Activated CD8-positive, alpha-beta T cell treated with anti-CD3 and anti-CD28 coated beads for 36 hours (primary cell): ENCODE measurements at regions not wholly inside any gene's neighbourhood (a gene's known extent, or its start where the extent isn't known, plus 50 kb on each side); places are given as distances from the start of the nearest gene placed in this dataset.

Experiments
- ATAC-seq: fragments of 200-7000 bp; cut with Tn5 transposase; one replicate; pipeline ENCODE4 v1.10.0; 2021; ENCODE audit warnings: mild to moderate bottlenecking, moderate library complexity
- CTCF ChIA-PET: fragments of 350-600 bp; sonication (Branson Sonifier 250); formaldehyde crosslinking; loops from one replicate; lab custom pipeline; 2021; ENCODE audit warnings: antibody characterized with exemption; lab: Charles Lee
- POLR2A ChIA-PET: fragments of 350-600 bp; sonication (Branson Sonifier 250); formaldehyde crosslinking; loops from one replicate; lab custom pipeline; 2021; ENCODE audit warnings: antibody characterized with exemption; lab: Charles Lee
- DNase-seq: peaks from one replicate; pipeline ENCODE4 v3.0.0-alpha.2; 2020
- H3K27ac Mint-ChIP-seq: one replicate; pipeline ENCODE4 v1.8.0; 2021; ENCODE audit warnings: mild to moderate bottlenecking, mixed read lengths
- H3K27me3 Mint-ChIP-seq: one replicate; pipeline ENCODE4 v1.8.0; 2021; ENCODE audit warnings: mixed read lengths
- H3K36me3 Mint-ChIP-seq: one replicate; pipeline ENCODE4 v1.8.0; 2021; ENCODE audit warnings: low read depth, mixed read lengths
- H3K4me1 Mint-ChIP-seq: one replicate; pipeline ENCODE4 v1.8.0; 2021; ENCODE audit warnings: low read depth, mixed read lengths
- H3K4me3 Mint-ChIP-seq: one replicate; pipeline ENCODE4 v1.8.0; 2021; ENCODE audit warnings: mild to moderate bottlenecking, moderate library complexity, mixed read lengths
- H3K9me3 Mint-ChIP-seq: one replicate; pipeline ENCODE4 v1.8.0; 2021; ENCODE audit warnings: mixed read lengths
- intact Hi-C: fragments of 100-400 bp; cut with micrococcal nuclease; formaldehyde crosslinking; loops from one replicate; pipeline ENCODE4 v1.10.0; 2022
- TF ChIP-seq, protein P1 (sequence below): fragments of 200-600 bp; IDR thresholded peaks from one replicate; pipeline ENCODE4 v1.8.0; 2022; ENCODE audit warnings: antibody characterized with exemption, mild to moderate bottlenecking

DNA sequence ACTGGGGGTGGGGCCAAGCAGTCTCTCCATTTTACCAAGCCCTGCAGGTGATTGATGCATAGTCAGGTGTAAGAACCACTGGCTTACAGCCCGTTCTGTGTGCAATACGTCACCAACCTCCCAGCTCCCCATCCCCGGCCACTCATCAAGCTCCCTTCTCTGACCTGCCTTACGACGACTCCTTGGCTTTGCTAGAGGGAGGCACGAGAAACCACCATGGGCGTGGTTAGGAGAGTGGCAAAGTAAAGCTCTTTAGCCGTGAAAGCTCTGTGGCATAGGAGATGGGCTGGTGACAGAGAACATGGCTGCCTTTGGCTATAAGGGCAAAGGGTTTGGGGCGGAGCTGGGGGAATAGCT, 109.1 kb downstream of the BDH1 start:
- TF ChIP-seq, protein P1, sequence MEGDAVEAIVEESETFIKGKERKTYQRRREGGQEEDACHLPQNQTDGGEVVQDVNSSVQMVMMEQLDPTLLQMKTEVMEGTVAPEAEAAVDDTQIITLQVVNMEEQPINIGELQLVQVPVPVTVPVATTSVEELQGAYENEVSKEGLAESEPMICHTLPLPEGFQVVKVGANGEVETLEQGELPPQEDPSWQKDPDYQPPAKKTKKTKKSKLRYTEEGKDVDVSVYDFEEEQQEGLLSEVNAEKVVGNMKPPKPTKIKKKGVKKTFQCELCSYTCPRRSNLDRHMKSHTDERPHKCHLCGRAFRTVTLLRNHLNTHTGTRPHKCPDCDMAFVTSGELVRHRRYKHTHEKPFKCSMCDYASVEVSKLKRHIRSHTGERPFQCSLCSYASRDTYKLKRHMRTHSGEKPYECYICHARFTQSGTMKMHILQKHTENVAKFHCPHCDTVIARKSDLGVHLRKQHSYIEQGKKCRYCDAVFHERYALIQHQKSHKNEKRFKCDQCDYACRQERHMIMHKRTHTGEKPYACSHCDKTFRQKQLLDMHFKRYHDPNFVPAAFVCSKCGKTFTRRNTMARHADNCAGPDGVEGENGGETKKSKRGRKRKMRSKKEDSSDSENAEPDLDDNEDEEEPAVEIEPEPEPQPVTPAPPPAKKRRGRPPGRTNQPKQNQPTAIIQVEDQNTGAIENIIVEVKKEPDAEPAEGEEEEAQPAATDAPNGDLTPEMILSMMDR, result no peak
- ChIA-PET POLR2A (no interaction called here), CTCF (interaction anchor here (0.8 to 2.7 kb wide), 3 partner anchors 10 to 189 kb away, joined by 3 to 11 read pairs (median 3); no protein-coding TSS in a partner anchor)
- ATAC-seq, result peak; percentile 57
- Mint-ChIP-seq H3K27ac (peak overlapping the region; percentile 44), H3K27me3 (peaks cover 4% of the 10 kb centered on the region), H3K4me1 (peaks cover 24% of the 10 kb centered on the region), H3K9me3 (no peaks in the 10 kb centered on the region), H3K36me3 (no peaks in the 10 kb centered on the region), H3K4me3 (no peak overlapping the region)
- DNase-seq, result peak; percentile 31
- intact Hi-C loops, result no loop called here

DNA sequence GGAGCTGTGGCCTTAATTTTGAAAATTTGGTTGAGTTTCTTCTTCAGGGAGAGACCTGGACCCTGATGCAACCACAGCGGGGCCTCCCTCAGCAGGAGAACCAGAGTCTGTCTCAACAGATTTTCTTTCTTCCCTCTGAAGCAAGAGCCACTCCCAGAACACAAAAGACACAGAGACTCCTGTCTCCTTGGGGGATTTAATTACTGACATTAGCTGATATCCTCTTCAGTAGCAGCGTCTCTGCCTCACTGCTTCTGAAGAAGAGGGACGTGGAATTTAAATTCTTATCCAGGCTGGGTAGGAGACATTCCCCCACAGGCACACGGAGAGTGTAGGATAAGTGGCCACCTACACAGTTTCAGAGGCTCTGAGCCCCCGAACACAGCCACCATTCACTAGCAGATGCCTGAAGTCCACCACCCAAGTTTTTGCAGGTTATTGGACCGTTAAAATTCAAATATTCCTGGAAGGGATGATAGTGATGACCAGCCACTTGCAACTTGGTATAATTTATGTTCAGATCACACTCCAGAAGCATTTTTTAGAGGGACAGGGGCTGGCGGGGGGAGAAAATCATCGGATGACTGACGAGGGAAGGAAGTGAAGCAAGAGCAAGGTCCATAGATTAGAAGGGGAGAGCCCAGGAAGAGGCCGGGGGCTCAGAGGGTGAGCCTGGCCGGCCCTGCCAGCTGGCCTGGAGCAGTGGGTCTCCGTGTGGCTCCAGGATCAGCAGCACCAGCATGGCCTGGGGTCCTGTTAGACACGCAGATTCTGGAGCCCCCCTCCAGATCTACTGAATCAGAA, 109.7 kb downstream of the BDH1 start:
- TF ChIP-seq, protein P1, result no peak
- no peak overlapping the region for H3K4me3 Mint-ChIP-seq
- ChIA-PET CTCF (interaction anchor here (1.0 to 2.7 kb wide), 2 partner anchors 10 to 189 kb away, joined by 3 to 11 read pairs; no protein-coding TSS in a partner anchor), POLR2A (no interaction called here)
- intact Hi-C loops, result no loop called here
- H3K27ac Mint-ChIP-seq, result peak overlapping the region; percentile 17
- peaks cover 24% of the 10 kb centered on the region for H3K4me1 Mint-ChIP-seq
- peaks cover 4% of the 10 kb centered on the region for H3K27me3 Mint-ChIP-seq
- H3K36me3 Mint-ChIP-seq, result no peaks in the 10 kb centered on the region
- ATAC-seq (no peak), DNase-seq (no peak)
- H3K9me3 Mint-ChIP-seq, result no peaks in the 10 kb centered on the region

DNA sequence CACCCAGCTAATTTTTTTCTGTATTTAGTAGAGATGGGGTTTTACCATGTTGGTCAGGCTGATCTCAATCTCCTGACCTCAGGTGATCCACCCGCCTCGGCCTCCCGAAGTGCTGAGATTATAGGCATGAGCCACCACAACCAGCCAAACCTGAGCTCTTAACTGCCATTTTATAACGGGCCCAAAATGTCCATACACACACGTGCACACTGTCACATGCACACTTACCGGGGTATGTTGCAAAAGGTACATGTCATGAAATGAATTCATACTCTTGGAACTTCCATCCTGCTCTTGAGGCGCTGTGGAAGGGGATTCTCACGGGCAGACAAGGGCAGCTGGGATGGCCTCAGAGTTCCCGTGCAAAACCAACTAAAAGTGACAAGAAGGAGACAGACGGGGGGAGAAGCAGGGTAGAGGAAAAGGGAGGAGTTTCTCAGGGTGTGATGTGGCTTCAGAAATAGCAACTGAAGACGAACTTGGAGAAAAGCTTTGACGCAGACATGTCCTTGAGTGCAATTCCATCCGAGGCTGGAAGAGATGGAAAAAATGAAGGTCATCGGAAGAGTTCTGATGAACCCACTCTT, 110.9 kb downstream of the BDH1 start:
- H3K4me3 Mint-ChIP-seq, result no peak overlapping the region
- H3K36me3 Mint-ChIP-seq, result no peaks in the 10 kb centered on the region
- ChIA-PET POLR2A (interaction anchor here (1.3 kb wide), 1 partner anchor 11 kb away, joined by 4 read pairs; no protein-coding TSS in a partner anchor), CTCF (interaction anchor here (1.6 kb wide), 1 partner anchor 9 kb away, joined by 9 read pairs; no protein-coding TSS in a partner anchor)
- H3K4me1 Mint-ChIP-seq, result peaks cover 24% of the 10 kb centered on the region
- TF ChIP-seq, protein P1, result no peak
- ATAC-seq (no peak), DNase-seq (no peak)
- H3K27me3 Mint-ChIP-seq, result peaks cover 4% of the 10 kb centered on the region
- no peak overlapping the region for H3K27ac Mint-ChIP-seq
- H3K9me3 Mint-ChIP-seq, result no peaks in the 10 kb centered on the region
- intact Hi-C loops, result no loop called here

- Mint-ChIP-seq H3K9me3 (no peaks in the 10 kb centered on the region), H3K4me3 (no peak overlapping the region), H3K27me3 (peaks cover 7% of the 10 kb centered on the region), H3K36me3 (no peaks in the 10 kb centered on the region), H3K4me1 (peaks cover 24% of the 10 kb centered on the region), H3K27ac (no peak overlapping the region)
- TF ChIP-seq, protein P1, result no peak
- ATAC-seq (no peak), DNase-seq (no peak)
- CTCF ChIA-PET, result interaction anchor here (1.0 to 1.1 kb wide), 2 partner anchors 11 to 187 kb away, joined by 3 to 5 read pairs; no protein-coding TSS in a partner anchor
- intact Hi-C loops, result no loop called here
- POLR2A ChIA-PET, result no interaction called here
These were observed 112.3 kb downstream of the BDH1 start for GRCh38 chr3:197443506-197443905.
